GM21786 (cell line): ENCODE measurements at regions not wholly inside any gene's neighbourhood (a gene's known extent, or its start where the extent isn't known, plus 50 kb on each side); places are given as distances from the start of the nearest gene placed in this dataset.

ENCODE experiments used
- ATAC-seq: cut with Tn5 transposase; IDR thresholded peaks from one replicate; pipeline ENCODE4 v1.9.1; 2021; ENCODE audit not compliant: unreplicated experiment

DNA sequence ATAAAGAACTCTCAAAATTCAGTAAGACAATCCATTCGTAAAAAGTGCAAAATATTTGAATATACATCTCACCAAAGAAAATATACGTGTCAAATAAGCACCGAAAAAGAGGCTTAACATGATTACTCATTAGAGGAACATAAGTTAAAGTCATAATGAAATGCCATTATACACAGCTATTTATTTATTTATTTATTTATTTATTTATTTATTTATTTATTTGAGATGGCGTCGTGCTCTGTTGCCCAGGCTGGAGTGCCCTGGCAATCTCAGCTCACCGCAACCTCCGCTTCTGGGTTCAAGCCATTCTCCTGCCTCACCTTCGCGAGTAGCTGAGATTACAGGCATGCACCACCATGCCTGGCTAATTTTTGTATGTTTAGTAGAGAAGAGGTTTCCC, 203.6 kb upstream of the UBASH3B start:
- ATAC-seq: no peak

DNA sequence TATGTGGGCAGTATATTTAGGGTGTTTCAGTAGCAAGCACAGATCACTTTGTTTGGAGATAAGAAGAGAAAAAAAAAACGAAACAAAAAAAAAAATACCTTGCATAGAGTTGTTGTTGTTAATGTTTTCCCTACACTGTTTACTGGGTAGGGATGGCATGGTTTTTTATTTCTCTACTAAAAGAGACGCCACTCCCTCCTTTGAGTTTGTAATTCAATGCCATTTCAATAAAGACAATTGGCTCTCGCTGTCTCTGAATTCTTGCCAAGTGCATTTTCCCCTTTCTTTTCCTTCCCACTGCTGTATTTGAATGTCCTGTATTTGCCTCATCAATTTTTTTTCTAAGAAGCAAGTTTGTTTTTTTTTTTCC, 213.9 kb upstream of the UBASH3B start:
- no peak for ATAC-seq

DNA sequence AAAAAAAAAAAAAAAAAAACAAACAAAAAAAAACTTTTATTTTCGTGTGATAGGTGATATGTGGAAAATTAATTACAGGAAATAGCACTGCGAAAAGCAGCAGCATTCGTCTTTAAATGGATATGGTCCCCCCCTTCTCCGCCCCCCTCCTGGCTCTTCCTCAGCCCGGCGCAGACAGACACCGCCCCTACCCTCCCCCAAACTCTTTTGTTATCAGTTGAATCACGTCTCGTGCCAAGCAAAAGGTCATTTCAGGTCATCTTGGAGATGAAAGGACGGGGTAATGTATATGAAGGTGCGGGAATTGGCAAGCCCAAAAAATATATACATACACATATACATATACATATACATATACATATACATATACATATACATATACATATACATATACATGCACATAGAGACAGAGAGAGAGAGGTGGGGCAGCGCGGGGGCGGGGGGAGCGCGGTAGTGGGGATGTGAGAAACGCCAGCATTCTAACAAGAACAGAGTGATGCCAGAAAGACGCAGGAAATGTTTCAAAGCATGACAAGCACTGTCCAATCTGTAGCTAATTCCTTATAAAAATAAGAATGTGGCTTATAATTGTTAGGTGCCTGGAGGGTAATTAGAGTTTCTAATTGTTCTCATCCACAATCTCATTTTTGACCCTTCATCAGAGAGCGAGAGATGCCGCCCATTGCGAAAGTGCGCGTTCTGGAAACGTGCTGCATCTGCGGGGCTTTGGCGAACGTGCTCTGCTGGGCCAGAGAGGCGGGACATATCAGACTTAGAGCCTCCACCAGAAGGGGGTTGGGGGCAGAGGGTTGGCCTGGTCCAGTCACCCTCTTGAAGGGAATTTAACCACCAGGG, 214.5 kb upstream of the UBASH3B start:
- ATAC-seq: no peak

DNA sequence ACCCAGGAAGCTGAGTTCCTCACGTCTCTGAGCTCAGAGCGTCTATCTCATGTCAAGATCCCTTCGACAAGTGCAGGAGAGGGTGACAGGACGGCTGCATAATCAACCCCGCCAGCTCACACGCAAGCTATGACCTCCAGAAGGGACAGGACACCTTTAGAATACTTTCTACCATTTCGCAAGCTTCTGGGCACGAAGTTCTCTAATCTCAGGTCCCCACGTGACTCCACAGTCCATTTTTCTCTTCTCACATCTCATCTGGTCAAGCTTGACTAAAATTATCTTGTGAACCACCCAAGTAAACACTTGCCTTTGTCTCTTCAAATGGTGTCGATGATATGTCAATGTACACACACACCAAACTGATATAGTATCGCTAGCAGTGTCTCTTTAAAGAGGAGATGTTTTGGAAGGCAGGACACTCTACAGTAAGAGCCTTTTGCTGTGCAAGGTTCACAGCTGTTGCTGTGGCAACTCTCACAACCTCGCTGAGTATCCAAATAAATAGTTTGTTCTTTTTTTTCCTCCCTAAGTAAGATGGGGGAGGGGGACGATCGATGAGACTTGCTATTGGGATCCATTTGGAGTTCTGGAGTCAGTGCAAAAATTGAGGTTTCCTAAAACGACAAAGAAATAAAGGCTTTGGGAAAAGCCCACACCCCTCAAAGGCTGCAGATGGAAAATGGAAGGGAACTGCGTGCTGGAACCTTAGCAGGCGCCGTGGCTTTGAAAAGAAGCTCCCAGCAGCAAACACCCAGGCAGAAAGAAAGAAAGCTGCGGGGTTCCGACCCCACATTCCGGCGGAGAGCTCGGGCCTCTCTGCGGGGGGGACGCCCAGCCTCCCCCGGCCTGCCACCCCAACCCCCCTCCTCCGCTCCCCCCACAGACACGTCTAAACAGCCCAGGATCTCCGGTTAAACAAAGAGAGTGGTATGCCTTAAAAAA, 215.4 kb upstream of the UBASH3B start:
- no peak for ATAC-seq

DNA sequence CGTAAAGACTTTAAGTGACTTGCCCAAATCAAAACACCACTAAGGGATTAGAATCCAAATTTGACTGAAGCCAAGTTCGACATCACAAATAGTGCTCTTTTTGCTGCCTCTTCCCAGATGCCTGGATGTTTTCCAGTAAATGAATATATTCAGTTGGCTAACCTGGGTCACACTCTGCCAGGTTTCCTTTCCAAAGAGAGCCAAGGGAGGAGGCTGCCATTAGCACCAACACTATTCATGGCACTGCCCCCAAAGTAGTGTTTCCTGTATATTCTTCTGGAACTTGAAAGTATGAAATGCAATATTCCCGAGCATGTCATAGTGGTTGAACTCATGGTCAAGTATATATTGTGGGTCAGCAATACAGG, 219.3 kb upstream of the UBASH3B start:
- no peak for ATAC-seq

DNA sequence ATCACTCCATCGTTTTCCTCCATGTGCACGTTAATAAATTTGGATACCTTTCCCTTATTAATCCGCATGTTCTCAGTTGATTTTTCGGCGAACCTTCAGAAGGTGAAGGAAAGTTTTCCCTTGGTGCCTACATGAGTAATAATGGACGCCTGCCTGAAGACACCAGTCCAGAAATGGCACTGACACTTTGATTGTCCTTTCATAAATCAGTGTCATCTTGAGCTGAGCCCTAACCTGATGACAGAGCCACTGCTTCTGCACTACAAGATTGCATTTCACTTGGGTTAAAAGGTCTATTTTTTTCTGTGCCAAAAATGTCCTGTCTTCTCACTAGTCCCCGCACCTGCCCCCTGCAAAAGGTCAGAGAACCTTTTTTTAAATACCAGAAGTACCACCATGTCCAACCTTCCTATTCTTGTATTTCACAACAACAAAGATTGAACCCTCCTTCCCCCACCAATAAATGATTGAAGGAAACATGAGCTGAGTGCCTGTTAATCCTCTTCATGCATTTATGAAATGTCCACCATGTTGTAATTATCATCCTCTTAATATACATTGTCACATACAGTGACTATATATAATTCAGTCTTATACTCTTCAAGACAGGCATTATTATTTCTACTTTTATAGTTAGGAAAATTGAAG, 219.9 kb upstream of the UBASH3B start:
- no peak for ATAC-seq

DNA sequence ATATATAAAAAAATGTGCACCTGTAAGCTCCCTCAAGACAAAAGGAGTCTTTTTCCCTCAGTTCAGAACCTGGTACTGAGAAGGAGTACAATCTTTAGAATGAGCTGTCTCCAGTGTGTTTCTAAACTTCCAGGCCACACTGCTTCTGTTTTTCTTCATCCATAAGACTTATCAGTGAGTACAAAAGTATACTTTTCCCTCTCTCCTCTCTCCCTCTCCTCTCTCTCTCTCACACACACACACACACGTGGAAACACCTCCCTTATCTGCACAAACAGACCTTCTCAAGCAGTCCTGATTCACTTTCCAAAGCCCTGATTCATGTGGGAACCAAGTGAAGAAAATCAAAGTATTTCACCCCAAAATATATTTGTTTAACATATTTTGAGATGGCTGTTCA, 220.7 kb upstream of the UBASH3B start:
- ATAC-seq: no peak

DNA sequence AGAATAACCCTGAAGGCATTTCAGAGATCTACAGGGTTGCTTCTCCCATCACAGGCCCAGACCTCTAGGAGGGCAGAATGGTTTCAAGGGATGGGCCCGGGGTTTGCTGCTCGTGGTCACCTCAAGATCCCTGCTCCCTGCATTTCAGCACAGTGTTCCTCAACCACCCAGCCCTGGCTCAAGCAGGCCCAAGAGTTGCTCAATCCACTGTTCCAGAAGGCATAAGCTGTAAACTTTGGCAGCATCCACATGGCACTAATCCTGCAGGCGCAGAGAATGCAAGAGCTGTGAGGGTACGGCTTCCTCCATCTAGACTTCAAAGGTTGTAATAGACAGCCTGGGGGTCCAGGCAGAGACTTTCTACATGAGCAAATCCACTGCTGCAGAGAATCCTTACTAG, 225.0 kb upstream of the UBASH3B start:
- ATAC-seq: no peak

DNA sequence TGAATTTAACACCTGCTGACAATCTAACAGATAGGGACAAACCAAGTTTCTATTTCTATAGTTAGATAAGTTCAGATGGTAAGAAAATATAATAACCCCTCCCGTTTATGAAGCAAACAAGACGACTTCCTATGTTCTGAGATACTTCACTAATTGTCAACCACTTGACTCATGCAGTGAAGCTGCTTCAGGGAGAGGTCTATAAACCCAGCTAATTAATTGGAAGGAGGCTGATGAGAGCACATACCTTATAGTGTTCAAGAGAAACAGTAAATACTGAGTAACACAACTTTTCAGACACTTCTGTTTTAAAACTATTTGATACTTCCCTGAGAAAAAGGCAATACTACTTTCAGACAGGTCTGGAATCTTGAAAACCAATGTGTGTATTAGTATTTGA, 229.4 kb upstream of the UBASH3B start:
- ATAC-seq: no peak

DNA sequence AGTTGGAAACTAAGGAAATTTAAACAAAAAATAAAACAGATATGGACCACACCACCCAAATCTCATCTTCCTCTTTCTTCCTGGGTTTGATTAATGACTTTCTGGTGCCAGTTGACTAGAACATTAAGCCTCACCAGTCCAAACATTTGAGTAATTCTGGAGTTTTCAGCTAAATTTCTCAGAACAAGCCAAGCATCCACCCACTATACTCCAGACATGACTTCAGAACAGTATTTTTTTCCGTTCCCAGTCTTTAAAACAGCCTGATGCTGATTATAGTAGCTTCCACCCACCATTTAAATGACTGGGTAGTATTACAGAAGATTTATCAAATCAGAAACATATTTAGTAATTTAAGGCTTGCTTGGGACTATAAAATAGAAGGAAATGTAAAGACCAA, 230.9 kb upstream of the UBASH3B start:
- ATAC-seq: no peak

DNA sequence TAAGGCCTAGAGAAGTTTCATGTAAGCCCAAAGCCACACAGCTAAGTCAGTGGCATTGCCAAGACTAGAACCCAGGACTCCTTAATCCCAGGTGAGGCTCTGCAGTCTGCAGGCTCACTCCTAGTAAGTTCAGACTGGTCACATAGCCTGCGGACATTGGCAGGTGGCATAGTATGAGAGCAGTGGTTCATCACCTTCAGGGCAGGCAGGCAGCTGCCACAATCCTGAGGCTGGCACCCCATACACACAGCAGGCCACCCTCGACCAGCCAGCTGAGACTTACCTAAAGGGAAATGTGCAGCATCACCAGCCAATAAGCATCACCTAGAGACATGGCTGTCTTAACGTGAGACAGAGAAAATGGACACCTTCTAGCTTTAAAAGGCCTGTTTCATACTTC, 231.6 kb upstream of the UBASH3B start:
- ATAC-seq: no peak

DNA sequence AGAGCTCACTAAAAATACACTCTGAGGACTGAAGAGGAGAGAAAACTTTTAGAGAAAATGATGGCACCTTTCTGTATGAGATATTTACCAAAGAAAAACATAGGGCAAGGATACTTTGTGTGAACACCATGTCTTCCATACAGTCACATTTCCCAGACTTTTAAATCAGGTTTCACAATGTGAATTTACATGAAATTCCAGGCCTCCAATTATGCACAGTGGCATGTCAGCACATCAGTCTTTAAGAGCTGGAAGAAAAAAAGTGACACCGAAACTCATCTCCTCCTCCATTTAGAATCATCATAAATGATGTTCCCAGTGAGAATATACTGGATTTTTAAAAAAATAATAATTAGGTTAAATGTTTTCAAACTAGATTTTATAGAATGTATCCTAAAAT, 232.2 kb upstream of the UBASH3B start:
- ATAC-seq: no peak

DNA sequence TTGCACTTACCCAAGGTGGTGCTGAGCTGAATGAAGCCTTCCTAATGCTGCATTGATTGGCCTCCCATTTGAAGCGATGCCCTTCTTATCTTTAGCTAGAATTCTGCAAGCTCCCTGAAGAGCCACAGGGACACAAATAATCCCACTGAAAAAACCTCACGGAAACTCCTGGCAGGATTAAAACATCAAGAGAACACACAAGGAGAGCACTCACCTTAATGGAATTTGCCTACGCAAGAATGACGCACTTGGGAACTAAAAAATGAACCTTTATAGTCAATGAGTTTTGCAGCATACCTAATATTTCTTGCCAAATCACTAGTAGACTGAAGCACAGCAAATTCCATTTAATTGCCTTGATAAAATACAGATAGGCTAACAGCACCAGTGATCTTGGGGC, 232.8 kb upstream of the UBASH3B start:
- no peak for ATAC-seq

DNA sequence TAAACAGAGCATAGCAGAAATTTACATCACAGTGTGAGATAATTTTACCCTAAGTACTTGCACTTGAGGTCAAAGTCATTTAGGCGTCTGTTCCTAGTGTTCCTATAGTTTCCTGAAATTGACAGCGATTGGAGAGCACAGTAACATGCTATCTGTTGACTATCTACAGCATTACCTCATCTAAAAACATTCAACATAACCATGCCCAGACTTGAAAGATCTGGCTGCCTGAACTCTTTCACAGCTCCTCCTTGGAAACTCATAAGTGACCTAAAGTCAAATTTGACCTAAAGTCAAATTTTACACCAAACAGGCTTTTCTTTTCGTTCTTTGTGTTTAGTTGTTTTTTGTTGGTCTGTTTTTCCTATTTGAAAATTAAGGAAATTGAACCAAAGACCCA, 233.8 kb upstream of the UBASH3B start:
- no peak for ATAC-seq

DNA sequence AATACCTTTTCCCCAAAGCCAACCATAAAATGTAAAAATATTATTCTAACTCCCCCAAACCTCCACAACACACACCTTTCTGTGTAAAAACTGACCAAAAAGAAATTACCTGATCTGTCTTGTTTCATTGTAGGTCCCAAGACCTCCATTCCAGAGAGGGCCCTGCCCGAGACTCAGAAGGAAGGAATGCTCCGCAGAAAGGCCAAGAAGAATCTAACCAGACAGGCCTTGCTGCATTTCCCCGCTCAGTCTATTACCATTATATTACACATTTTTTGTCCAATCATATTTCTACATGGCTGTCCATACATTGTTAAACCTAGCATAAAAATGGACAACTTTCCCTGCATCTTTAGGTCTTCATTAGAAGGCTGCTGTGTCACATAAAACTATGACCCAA, 237.5 kb upstream of the UBASH3B start:
- ATAC-seq: no peak

DNA sequence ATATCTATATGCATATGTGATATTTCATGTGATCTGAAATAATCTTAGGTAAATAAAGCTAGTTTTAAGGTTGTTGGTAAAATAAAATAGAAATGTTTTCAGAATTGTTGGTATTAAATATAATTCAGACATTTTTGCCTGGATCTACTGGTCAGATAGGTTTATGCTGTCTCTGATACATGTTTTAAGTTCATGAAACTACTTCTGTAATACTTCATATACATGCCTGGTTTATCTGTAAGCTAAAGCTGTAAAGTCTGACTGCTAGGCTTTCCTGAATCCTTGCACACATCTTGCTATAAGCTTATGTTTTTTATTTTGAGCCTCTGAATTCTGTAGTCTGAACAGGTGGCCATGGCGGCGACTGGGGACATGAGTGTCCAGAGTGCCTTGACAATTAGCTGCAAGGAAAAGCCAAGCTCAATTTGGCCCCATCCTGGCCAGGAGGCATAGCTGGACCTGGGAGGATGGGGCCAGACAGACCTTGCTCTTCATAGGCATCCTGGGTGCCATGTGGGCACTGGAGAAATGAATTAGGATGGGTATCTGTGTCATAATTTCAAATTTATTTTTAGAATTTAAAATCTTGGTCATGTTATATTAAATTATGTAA, 241.0 kb upstream of the UBASH3B start:
- no peak for ATAC-seq

DNA sequence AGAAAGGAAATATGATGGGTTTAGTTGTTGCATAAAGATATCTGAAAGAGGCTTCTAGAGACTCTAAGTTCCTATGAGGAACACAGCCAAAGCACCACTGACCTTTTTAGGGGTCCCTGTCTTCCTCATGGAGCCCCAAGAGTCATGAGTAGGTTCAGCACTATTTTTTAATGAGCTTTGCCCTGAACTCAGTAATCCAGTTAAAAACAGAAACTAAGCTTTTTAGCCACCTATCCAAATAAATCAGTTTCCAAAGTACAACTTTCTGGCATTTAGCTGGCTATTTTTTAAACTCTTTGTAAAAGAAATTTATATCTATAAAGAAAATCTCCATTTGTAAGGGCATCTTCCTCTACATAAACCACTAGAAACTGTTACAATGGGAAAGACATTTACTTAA, 241.8 kb upstream of the UBASH3B start:
- ATAC-seq: no peak

DNA sequence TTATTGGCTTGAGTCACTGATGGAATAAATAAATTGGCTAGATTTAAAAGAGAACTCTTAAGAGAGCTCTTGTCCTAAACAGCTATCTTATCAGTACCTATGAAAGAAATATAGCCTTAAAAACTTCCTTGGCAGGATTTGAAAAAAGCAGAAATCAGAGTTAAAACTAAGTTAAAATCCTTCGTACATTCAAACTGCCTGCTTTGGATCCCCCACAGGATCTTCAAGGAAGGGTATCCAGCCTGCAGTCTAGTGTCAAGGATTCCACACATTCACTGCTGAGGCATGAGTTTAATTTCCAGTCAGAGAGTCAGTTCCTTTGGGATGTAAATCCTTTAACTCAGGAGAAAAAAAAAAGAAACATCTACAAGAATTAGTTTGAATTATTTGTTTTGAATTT, 242.9 kb upstream of the UBASH3B start:
- no peak for ATAC-seq

DNA sequence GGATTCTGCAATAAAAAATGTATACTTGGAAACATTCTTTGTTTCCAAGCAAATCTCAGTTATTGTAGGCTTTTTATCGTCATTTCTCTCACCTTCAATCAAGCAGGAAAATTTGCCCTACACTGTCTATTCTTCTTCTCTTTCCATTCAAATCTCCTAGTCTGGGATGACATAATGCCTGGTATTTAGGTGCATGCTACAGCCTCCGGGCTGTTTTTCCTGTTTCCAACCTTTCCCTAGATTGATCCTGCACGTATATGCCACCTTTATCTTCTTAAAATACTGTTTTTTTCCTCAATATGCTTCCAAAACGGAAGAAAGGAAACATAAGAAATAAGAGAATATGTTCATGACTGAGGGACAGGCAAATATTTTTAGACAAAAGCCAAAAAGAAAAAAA, 249.1 kb upstream of the UBASH3B start:
- no peak for ATAC-seq

DNA sequence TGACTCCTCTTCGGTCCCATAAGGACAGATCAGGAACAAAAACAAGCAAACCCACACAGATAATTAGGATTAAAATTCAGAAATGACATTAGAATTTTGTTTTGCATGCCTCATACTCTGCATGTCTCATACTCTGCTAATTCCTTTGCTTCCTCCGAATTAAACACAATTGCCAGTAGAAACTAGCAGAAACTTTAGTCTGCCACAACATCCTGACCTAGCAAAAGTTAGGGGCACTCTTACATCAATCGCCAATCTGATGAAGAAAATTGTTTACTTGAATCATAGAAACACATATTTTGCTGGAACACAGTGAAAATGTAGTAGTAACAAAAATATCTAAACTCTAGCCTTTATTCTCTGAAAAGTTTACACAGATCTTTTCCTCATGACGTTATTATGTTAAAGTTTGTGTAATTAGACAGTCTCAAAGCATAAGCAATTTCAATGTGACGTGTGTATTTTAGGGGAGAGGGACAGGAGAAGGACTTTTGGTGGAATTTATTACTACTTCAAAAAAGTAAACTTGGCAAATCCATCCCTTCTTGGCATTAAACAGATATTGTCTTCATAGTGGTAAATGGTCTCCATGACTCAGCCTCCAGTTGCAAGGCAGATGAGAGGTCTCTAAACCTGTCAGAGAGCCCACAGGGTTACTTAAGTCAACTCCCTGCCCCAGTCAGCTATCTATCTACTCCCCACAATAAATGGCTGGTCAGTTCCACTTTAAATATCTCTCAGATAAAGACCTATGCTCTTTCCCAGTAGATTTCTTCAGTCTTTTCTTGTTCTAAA, 249.8 kb upstream of the UBASH3B start:
- ATAC-seq: no peak

DNA sequence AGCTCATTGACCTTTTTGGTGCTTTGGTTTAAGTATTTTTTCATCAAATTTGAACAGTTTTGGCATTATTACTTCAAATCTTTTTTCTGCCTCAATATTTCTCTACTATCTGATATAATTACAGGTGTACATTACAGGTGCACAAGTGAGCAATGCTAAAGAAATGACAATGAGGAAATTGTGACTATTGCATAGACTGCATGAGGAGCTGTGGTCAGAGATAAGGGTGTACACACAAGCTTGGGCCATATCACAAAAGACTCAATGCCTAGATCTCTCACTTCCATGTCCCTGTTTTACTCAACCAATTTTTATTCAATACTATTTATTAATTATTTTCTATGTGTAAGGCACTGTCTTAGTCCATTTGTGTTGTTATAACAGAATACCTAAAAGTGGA, 251.0 kb upstream of the UBASH3B start:
- ATAC-seq: no peak
